Body of pancreas (tissue), 4 donors: ENCODE measurements at regions not wholly inside any gene's neighbourhood (a gene's known extent, or its start where the extent isn't known, plus 50 kb on each side); places are given as distances from the start of the nearest gene placed in this dataset.

Experiments used
- ATAC-seq: fragments of 150-250 bp; one replicate; pipeline ENCODE4 v1.9.1; 2016
- DNase-seq, 4 donors: peaks; one replicate each; pipeline ENCODE4 v3.0.0-alpha.2; 2019
- H3K27ac ChIP-seq, 4 donors: fragments of 200-600 bp; sonication (generic); 1 replicate in 3 of 4; 2 replicates in 1 of 4; pipeline versions ENCODE4 v1.5.1 to v1.6.1; 2016 to 2019; ENCODE audit warnings: mild to moderate bottlenecking in 1 of 4, mixed read lengths in 1 of 4, moderate library complexity in 1 of 4
- H3K27me3 ChIP-seq, 2 donors: fragments of 200-600 bp; sonication (generic); one replicate each; pipeline ENCODE4 v1.6.0; 2016; ENCODE audit warnings: mild to moderate bottlenecking in 1 of 2
- H3K36me3 ChIP-seq, 2 donors: fragments of 200-600 bp; sonication (generic); replicated peaks in 1 of 2; 2 replicates each; pipeline ENCODE4 v1.5.1; 2016; ENCODE audit warnings: low read depth in 2 of 2; ENCODE audit not compliant: insufficient read depth in 1 of 2
- H3K4me1 ChIP-seq: fragments of 200-600 bp; sonication (generic); one replicate; pipeline ENCODE4 v1.6.0; 2016
- H3K4me3 ChIP-seq, 2 donors: fragments of 200-600 bp; sonication (generic); 1 replicate in 1 of 2; 2 replicates in 1 of 2; pipeline ENCODE4 v1.5.1; 2016 to 2019
- H3K9me3 ChIP-seq, 3 donors: fragments of 200-600 bp; sonication (generic); 1 replicate in 2 of 3; 2 replicates in 1 of 3; pipeline ENCODE4 v1.5.1; 2016
- CTCF ChIP-seq, 7 experiments: fragments of 450-650 bp in 4 of 7; fragments of 200-600 bp in 3 of 7; sonication (generic) in 3 of 7; IDR thresholded peaks; one replicate each; pipeline ENCODE4 v1.5.1; 2016 to 2019; ENCODE audit warnings: antibody characterized with exemption in 7 of 7
- POLR2A ChIP-seq, 3 donors: fragments of 450-650 bp; IDR thresholded peaks; one replicate each; pipeline ENCODE4 v1.6.1; 2016; ENCODE audit warnings: antibody characterized with exemption in 3 of 3, mild to moderate bottlenecking in 2 of 3
- whole genome bisulfite sequencing, 2 donors: methylation state at CpG; one replicate each; pipeline ENCODE4 v1.1.5; 2017; 5-methylcytosine and 5-hydroxymethylcytosine counted together
- intact Hi-C: fragments of 100-400 bp; cut with DNase I; formaldehyde crosslinking; loops from one replicate; pipeline ENCODE4 v1.15.1; 2023

- no peaks in the 10 kb centered on the region for H3K27me3 ChIP-seq
- ATAC-seq (no peak), DNase-seq (no peak)
- H3K4me3 ChIP-seq = no peak overlapping the region
- H3K36me3 ChIP-seq = no peaks in the 10 kb centered on the region
- no peak overlapping the region for H3K27ac ChIP-seq
- H3K9me3 ChIP-seq = peaks cover 0 to 4% (median 0%) of the 10 kb centered on the region in 3 donors
- TF ChIP-seq CTCF (IDR thresholded peaks at IDR 0.05) = no peak
- no peak for TF ChIP-seq POLR2A (IDR thresholded peaks at IDR 0.05)
- 68 to 87% methylated on average over 2 of the region's 2 CpGs for WGBS, 2 donors
- H3K4me1 ChIP-seq = no peaks in the 10 kb centered on the region
- intact Hi-C loops = no loop called here
These were observed 97.4 kb upstream of the ELOVL5 start for GRCh38 chr6:53446151-53446550.

- 63 to 65% methylated on average over 3 of the region's 3 CpGs for WGBS, 2 donors
- Histone ChIP-seq H3K4me3 (no peak overlapping the region), H3K9me3 (no peaks in the 10 kb centered on the region), H3K27me3 (no peaks in the 10 kb centered on the region), H3K4me1 (no peaks in the 10 kb centered on the region), H3K27ac (no peak overlapping the region), H3K36me3 (no peaks in the 10 kb centered on the region)
- TF ChIP-seq CTCF (IDR thresholded peaks at IDR 0.05) = no peak
- TF ChIP-seq POLR2A (IDR thresholded peaks at IDR 0.05) = no peak
- DNase-seq = no peak
- no peak for ATAC-seq
- intact Hi-C loops = no loop called here
These were observed 93.0 kb upstream of the ELOVL5 start for GRCh38 chr6:53441761-53442160.

GRCh38 chr6:53441035-53441493 lies 92.3 kb upstream of the ELOVL5 start:
- 12 to 17% methylated on average over 1 of the region's 1 CpG for WGBS, 2 donors
- H3K36me3 ChIP-seq = no peaks in the 10 kb centered on the region
- H3K4me3 ChIP-seq = no peak overlapping the region
- no peaks in the 10 kb centered on the region for H3K4me1 ChIP-seq
- H3K27ac ChIP-seq = no peak overlapping the region
- no peaks in the 10 kb centered on the region for H3K27me3 ChIP-seq
- intact Hi-C loops = no loop called here
- no peak for DNase-seq
- TF ChIP-seq POLR2A (IDR thresholded peaks at IDR 0.05) (no peak), CTCF (IDR thresholded peaks at IDR 0.05) (no peak)
- no peaks in the 10 kb centered on the region for H3K9me3 ChIP-seq
- ATAC-seq = no peak

- no peak for ATAC-seq
- peak overlapping the region in 3 of 4 donors; percentile 39 to 45 (median 39) for H3K27ac ChIP-seq
- no peaks in the 10 kb centered on the region for H3K4me1 ChIP-seq
- H3K9me3 ChIP-seq = no peaks in the 10 kb centered on the region
- intact Hi-C loops = no loop called here
- H3K36me3 ChIP-seq = no peaks in the 10 kb centered on the region
- H3K27me3 ChIP-seq = no peaks in the 10 kb centered on the region
- H3K4me3 ChIP-seq = no peak overlapping the region
- TF ChIP-seq POLR2A (IDR thresholded peaks at IDR 0.05) (no peak), CTCF (IDR thresholded peaks at IDR 0.05) (no peak)
- no peak for DNase-seq
- WGBS, 2 donors = 57% methylated on average over 3 of the region's 3 CpGs
These were observed 91.7 kb upstream of the ELOVL5 start for GRCh38 chr6:53440336-53440945.

GRCh38 chr6:53439556-53439955 lies 90.8 kb upstream of the ELOVL5 start:
- H3K4me1 ChIP-seq = no peaks in the 10 kb centered on the region
- no peaks in the 10 kb centered on the region for H3K27me3 ChIP-seq
- H3K4me3 ChIP-seq = no peak overlapping the region
- no peaks in the 10 kb centered on the region for H3K9me3 ChIP-seq
- H3K27ac ChIP-seq = peak overlapping the region in 1 of 4 donors; percentile 39
- intact Hi-C loops = no loop called here
- no peak for TF ChIP-seq POLR2A (IDR thresholded peaks at IDR 0.05)
- no peak for TF ChIP-seq CTCF (IDR thresholded peaks at IDR 0.05)
- H3K36me3 ChIP-seq = no peaks in the 10 kb centered on the region
- DNase-seq = no peak
- ATAC-seq = peak; percentile 74
